IPS-NIHi11 (cell line): ENCODE measurements at regions not wholly inside any gene's neighbourhood (a gene's known extent, or its start where the extent isn't known, plus 50 kb on each side); places are given as distances from the start of the nearest gene placed in this dataset.

Source experiments
- DNase-seq: peaks from one replicate; pipeline ENCODE4 v3.0.0; 2012; ENCODE audit warnings: mixed read lengths, low spot score

- no peak for DNase-seq
These were observed 100.1 kb upstream of the FSHR start for GRCh38 chr2:49254401-49254800.

- DNase-seq, result no peak
These were observed 97.5 kb upstream of the FSHR start for GRCh38 chr2:49251766-49252165.

DNA sequence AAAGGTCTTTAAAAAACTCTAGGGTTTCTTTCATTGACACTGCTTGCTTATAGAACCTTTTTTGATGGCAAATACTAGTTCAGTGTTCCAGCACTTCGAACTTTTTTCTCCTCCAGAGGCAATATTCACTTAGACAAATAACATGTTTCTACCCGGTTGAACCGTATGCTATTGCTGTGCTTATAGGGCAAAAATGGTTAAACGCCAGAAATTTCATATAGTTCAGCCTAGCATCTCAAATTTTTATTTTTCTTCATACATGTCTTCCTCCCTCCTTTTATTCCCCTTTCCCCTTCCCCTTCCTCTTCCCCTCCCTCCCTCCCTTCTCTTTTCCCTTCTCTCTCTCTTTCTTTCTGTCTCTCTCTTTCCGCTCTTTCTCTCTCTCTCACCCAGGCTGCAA, 96.9 kb upstream of the FSHR start:
- DNase-seq, result no peak

DNA sequence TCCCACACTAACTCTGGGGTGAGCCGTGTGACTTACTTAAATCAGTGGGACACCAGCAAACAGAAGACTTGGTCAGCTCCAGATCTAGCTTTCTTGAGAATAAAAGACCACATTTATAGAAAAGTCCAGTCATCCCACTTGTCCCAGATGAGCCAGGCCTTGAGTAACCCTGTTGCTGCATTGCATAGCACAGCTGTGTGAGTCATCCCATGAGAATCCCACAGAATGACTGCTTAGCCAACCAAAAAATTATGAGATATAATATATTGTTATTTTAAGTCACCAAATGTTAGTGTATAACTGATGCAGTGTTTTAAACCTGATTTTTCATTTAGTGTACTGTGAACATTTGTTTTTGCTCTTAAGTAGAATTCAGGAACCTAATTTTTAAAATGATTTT, 94.2 kb upstream of the FSHR start:
- no peak for DNase-seq

- DNase-seq, result no peak
These were observed 87.7 kb upstream of the FSHR start for GRCh38 chr2:49241991-49242390.

GRCh38 chr2:49241501-49241900, 87.2 kb upstream of the FSHR start:
- DNase-seq, result no peak

DNA sequence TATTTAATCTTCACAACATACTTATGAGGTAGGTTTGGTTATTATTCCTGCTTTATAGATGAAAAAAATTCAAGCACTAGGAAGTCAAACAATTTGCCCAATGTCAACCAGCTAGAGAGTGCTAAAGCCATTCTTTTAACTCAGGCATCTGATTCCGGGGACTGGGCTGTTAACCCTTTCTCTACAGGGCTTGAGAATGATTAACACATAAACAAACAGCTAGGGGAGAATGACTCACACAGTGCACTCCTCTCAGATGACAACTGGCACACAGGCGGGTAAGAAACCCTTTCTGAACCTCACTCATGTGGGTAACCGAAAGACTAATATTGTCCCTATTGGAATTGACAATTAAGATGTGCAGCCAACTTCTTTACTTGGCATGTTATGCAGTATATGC, 86.3 kb upstream of the FSHR start:
- DNase-seq, result peak; percentile 21

DNA sequence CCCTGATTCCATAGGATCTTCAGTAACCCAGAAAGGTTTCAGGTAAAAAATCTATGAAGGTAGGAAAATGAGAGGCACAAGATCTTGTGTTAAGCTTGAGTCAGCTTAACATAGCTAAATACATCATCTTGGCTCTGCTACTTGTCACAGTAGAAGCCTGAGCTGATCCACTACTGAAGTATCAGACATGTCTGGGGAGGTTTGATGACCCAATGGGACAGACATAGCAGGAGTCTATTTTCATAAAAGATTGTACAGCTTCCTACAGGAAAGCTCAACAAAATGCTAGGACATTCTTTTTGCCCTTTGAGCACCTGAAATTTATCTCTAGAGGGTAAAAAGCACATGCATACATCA, 84.3 kb upstream of the FSHR start:
- DNase-seq, result no peak

DNA sequence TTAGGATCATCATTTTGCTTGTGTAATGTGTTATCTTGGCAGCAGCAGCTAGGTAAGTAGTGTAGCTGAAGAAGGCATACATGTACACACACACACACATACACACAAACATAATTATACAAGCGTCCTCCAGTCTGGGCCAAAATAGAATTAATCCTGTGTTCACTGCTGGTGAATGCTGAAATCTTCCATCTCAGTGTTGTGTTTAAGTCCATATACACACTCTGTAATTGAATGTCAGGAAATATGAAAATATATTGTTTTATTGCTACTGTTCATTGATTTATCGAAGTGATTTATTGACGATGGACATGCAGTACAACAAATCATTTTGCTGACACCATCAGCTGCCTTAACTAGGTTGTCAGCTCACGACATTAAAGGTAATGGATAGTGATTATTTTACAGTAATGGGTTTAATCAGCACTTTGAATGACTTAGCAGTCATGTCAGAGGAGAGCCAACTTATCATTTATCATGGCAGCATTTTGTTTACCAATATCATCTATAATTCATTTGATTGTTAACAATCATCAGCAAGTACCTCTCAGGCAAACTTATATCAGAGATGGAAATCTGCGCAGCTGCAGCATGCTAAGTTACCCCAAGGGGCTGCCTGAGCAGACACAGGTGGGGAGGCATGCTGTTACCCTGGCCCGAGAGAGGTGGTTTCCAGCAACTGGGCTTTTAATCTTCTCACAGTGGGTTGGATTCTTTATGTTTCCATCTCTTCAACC, 83.7 kb upstream of the FSHR start:
- DNase-seq, result no peak

DNA sequence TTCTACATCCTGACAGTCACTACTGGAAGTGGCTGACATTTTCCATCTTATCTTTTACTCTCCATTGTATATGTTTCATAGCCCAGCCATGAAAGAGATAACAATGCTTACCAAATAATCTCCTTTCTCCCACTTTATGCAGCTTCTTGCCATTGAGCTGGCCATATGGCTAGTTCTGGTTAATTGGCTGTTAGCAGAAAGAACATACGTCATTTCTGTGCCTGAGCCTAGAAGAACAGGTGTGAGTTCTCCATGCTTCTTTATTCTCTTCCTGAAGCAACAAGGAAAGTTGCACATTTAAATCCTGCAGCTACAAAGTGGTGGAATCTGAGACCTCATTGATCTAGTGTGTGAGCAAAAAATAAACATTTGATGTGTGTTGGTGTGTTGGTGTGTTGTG, 82.0 kb upstream of the FSHR start:
- no peak for DNase-seq

GRCh38 chr2:49226360-49226759, 72.0 kb upstream of the FSHR start:
- no peak for DNase-seq

DNA sequence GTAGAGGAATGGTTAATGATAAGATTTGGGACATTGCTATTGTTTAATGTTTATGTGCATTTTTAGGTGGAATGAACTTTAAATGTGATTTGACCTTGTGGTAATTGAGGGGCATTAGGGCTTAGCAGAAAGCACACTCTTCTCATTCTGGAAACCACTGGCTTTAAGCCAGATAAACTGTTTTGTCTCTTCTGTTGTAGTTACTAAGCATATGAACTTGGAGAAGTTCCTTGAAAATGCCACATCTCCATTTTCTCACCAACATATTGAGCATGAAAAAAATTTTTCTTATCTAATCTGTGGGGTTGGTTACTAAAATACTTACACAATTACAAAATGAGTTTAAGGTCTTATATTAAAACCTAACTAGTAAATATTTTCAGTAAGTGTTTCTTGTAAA, 70.8 kb upstream of the FSHR start:
- no peak for DNase-seq

- DNase-seq, result no peak
These were observed 70.2 kb upstream of the FSHR start for GRCh38 chr2:49224426-49225010.

GRCh38 chr2:49222975-49223528, 68.7 kb upstream of the FSHR start:
- no peak for DNase-seq

DNA sequence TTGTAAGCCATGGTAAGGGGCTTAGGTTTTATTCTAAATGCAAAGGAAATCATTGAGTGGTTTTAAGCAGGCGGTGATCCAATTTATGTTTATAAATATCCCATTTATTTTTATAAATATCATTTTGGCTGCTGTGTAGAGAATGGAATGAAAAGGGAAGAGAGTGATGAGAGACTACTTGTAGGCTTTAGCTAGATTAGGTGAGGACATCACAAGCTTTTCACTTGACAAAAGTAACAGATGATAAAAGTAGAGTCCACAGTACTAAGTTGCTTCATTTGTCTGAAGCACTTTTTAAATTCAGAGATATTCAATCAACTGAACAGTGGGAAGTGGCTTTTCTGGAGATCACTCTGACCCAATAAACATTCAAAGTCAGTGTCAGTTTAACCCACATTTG, 65.4 kb upstream of the FSHR start:
- DNase-seq, result no peak

DNA sequence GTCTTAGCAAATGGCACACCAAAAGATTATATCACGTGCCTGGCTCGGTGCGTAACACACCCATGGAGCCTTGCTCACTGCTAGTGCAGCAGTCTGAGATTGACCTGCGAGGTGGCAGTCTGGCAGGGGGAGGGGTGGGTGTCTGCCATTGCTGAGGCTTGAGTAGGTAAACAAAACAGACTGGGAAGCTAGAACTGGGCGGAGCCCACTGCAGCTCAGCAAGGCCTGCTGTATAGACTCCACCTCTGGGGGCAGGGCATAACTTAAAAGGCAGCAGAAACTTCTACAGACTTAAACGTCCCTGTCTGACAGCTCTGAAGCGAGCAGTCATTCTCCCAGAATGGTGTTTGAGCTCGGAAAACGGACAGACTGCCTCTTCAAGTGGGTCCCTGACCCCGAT, 55.9 kb upstream of the FSHR start:
- DNase-seq, result peak; percentile 54

DNA sequence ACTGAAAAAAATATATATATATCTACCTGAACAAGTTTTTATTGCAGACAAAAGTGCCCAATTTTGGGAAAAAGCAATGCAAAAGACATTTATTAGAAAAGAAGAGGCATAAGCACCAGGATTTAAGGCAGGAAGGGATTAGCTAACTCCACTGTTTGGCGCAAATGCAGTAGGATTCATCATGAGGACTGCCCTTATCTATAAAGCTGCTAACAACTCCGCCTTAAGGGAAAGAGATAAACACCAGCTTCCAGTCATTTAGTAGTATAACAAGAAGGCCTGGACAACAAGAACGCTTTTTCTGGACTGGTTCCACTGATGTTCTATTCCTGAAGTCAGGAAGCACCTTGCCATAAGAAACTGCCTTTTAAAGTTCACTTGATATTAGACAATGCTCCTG, 52.9 kb upstream of the FSHR start:
- no peak for DNase-seq
